Testis (tissue), 2 donors: ENCODE measurements at regions not wholly inside any gene's neighbourhood (a gene's known extent, or its start where the extent isn't known, plus 50 kb on each side); places are given as distances from the start of the nearest gene placed in this dataset.

Experiments
- DNase-seq: peaks from one replicate; pipeline ENCODE4 v3.0.0-alpha.2; 2019
- H3K27ac ChIP-seq, 2 donors: fragments of 200-600 bp; sonication (generic); one replicate each; pipeline ENCODE4 v1.5.1; 2019
- H3K27me3 ChIP-seq: fragments of 200-600 bp; sonication (generic); one replicate; pipeline ENCODE4 v1.5.1; 2019
- H3K36me3 ChIP-seq: fragments of 200-600 bp; sonication (generic); one replicate; pipeline ENCODE4 v1.5.1; 2017; ENCODE audit warnings: low read depth; ENCODE audit errors: missing control alignments
- H3K4me1 ChIP-seq: fragments of 200-600 bp; sonication (generic); one replicate; pipeline ENCODE4 v1.5.1; 2019
- H3K4me3 ChIP-seq, 2 donors: fragments of 200-600 bp; sonication (generic); one replicate each; pipeline ENCODE4 v1.5.1; 2017 to 2019
- H3K9me3 ChIP-seq: fragments of 200-600 bp; sonication (generic); one replicate; pipeline ENCODE4 v1.5.1; 2017
- CTCF ChIP-seq, 3 experiments: fragments of 450-650 bp in 2 of 3; fragments of 200-600 bp in 1 of 3; sonication (generic) in 1 of 3; IDR thresholded peaks; one replicate each; pipeline ENCODE4 v1.5.1; 2016 to 2019; ENCODE audit warnings: antibody characterized with exemption in 3 of 3, mild to moderate bottlenecking in 2 of 3, moderate library complexity in 1 of 3
- POLR2A ChIP-seq: fragments of 450-650 bp; IDR thresholded peaks from one replicate; pipeline ENCODE4 v1.6.1; 2017; ENCODE audit warnings: antibody characterized with exemption, mild to moderate bottlenecking, moderate library complexity
- WGBS, 2 donors: methylation state at CpG; one replicate each; pipeline ENCODE4 v1.1.5; 2018; 5-methylcytosine and 5-hydroxymethylcytosine counted together
- intact Hi-C: fragments of 100-400 bp; cut with DNase I; formaldehyde crosslinking; loops from one replicate; pipeline ENCODE4 v1.15.1; 2023; ENCODE audit warnings: low total_unique reads

DNA sequence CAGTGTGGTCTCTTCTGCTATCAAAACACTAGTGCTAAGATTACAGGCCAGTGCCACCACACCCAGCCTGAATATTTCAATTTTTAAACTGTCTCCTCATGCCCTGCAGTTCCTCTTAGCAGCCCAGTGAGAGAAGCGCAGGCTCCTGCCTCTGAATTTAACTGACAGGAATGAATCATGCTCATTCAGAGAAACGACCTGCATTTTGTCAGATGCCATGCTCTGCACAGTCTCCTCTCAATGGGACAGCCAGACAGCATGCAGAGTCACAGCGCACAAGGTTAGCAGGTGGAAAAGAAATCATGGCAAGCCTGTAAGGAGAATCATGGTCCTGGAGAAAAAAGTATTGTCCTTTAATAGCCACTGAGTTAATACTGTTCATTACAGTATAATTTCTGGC, 691.0 kb upstream of the SEL1L start:
- no peak for TF ChIP-seq POLR2A
- WGBS, 2 donors = 70 to 79% methylated on average over 3 of the region's 3 CpGs
- Histone ChIP-seq H3K27ac (no peak overlapping the region), H3K4me1 (no peaks in the 10 kb centered on the region), H3K9me3 (no peaks in the 10 kb centered on the region), H3K36me3 (no peaks in the 10 kb centered on the region), H3K27me3 (no peaks in the 10 kb centered on the region), H3K4me3 (no peak overlapping the region)
- intact Hi-C loops = no loop called here
- DNase-seq = no peak

GRCh38 chr14:82230748-82231147, 697.1 kb upstream of the SEL1L start:
- H3K27me3 ChIP-seq = no peaks in the 10 kb centered on the region
- H3K36me3 ChIP-seq = no peaks in the 10 kb centered on the region
- no peaks in the 10 kb centered on the region for H3K9me3 ChIP-seq
- no peak overlapping the region for H3K27ac ChIP-seq
- no peaks in the 10 kb centered on the region for H3K4me1 ChIP-seq
- TF ChIP-seq POLR2A (no peak), CTCF (IDR thresholded peaks at IDR 0.05) (no peak)
- intact Hi-C loops = no loop called here
- 35 to 36% methylated on average over 3 of the region's 3 CpGs for WGBS, 2 donors
- H3K4me3 ChIP-seq = no peak overlapping the region
- DNase-seq = no peak

DNA sequence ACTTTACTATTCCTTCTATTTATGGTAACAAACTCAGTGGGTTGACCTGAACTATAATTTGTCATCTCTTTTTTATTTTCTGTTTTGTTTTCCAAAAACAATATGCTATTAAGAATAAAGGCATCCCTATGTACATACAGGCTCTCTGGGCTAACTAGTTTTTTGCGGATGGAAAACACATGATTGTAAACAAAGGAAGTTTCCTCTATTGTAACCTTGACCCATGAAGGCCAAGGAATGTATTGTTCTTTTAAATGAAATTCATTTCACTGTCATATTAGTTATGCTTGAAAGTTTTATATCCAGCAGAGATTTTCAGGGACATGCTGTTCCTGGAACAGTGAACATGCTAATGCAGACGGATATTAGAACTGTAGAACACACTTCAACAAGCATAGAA, 705.0 kb upstream of the SEL1L start:
- H3K27me3 ChIP-seq = no peaks in the 10 kb centered on the region
- TF ChIP-seq POLR2A = no peak
- no peak for TF ChIP-seq CTCF (IDR thresholded peaks at IDR 0.05)
- no peaks in the 10 kb centered on the region for H3K9me3 ChIP-seq
- peak overlapping the region in 1 of 2 donors; percentile 55 for H3K27ac ChIP-seq
- WGBS, 2 donors = 41 to 46% methylated on average over 2 of the region's 2 CpGs
- no peak for DNase-seq
- H3K36me3 ChIP-seq = no peaks in the 10 kb centered on the region
- no peak overlapping the region for H3K4me3 ChIP-seq
- peaks cover 4% of the 10 kb centered on the region for H3K4me1 ChIP-seq
- intact Hi-C loops = no loop called here

DNA sequence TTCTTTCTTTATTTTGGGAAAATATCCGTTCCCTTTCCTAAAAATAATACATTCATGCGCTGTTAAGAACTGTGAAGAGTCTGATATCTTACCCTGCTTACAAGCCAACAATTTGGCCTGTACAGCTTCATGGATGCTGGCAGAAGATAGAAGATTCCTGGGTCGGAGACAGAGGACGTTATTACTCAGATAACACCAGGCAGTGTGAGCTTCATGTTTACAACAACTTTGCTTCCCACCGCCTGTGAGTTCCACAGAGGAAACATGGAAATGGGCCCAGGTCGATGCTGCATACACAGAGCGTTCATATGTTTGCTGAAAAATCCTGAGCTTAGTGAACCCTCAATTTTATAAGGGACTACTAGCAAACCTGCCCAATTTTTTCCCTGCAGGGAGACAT, 705.6 kb upstream of the SEL1L start:
- intact Hi-C loops = no loop called here
- Histone ChIP-seq H3K27ac (peak overlapping the region in 1 of 2 donors; percentile 55), H3K4me1 (peaks cover 4% of the 10 kb centered on the region), H3K4me3 (no peak overlapping the region), H3K27me3 (no peaks in the 10 kb centered on the region), H3K9me3 (no peaks in the 10 kb centered on the region), H3K36me3 (no peaks in the 10 kb centered on the region)
- TF ChIP-seq CTCF (IDR thresholded peaks at IDR 0.05) (no peak), POLR2A (no peak)
- WGBS, 2 donors = 48 to 51% methylated on average over 7 of the region's 7 CpGs
- peak; percentile 32 for DNase-seq

- WGBS, 2 donors = 74 to 86% methylated on average over 4 of the region's 4 CpGs
- Histone ChIP-seq H3K36me3 (no peaks in the 10 kb centered on the region), H3K4me3 (no peak overlapping the region), H3K27ac (no peak overlapping the region), H3K4me1 (no peaks in the 10 kb centered on the region), H3K9me3 (no peaks in the 10 kb centered on the region), H3K27me3 (no peaks in the 10 kb centered on the region)
- TF ChIP-seq POLR2A (no peak), CTCF (IDR thresholded peaks at IDR 0.05) (no peak)
- DNase-seq = no peak
- intact Hi-C loops = no loop called here
Measured at GRCh38 chr14:82244791-82245190, 711.1 kb upstream of the SEL1L start.
